ENCODE measurements at regions not wholly inside any gene's neighbourhood (a gene's known extent, or its start where the extent isn't known, plus 50 kb on each side); places are given as distances from the start of the nearest gene placed in this dataset.
"Not testable (repeated sequence)": the region's sequence is repeated elsewhere in the genome, so short reads cannot be mapped to it uniquely, and the experiment has no call there.

DNA sequence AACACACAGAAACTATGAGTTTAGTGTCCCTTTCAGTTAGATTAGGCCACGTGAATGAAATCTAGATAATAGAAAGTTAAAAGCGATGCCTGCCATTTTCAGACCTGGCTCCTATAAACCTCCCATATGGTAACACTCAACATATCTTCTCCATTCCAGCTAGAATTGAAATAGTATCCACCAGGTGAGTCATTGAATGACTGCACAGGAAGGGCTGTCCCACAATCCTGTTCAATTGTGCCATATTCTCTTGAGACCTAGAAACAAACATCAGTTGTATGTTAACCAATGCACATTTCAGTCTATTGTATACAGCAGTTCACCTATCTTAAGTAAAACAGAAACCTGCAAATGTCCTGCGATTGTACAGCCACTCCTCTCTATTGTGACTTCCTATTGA lies 659.3 kb upstream of the SLIT2 start:
- no peak overlapping the region for H3K4me3 ChIP-seq (ENCODE audit: low read length)
- no peaks in the 10 kb centered on the region for H3K36me3 ChIP-seq (ENCODE audit: control insufficient read depth, insufficient read depth, low read length, severe bottlenecking)
- H3K4me1 ChIP-seq (ENCODE audit: control insufficient read depth, insufficient read depth, low read length) = no peaks in the 10 kb centered on the region
- no peaks in the 10 kb centered on the region for H3K27me3 ChIP-seq (replicated peaks; ENCODE audit: control insufficient read depth, insufficient read depth, low read length)
- no peaks in the 10 kb centered on the region for H3K9me3 ChIP-seq (ENCODE audit: control insufficient read depth, low read length)
- DNase-seq (ENCODE audit: low read depth) = no peak
- no peak overlapping the region for H3K9ac ChIP-seq (ENCODE audit: low read length)

DNA sequence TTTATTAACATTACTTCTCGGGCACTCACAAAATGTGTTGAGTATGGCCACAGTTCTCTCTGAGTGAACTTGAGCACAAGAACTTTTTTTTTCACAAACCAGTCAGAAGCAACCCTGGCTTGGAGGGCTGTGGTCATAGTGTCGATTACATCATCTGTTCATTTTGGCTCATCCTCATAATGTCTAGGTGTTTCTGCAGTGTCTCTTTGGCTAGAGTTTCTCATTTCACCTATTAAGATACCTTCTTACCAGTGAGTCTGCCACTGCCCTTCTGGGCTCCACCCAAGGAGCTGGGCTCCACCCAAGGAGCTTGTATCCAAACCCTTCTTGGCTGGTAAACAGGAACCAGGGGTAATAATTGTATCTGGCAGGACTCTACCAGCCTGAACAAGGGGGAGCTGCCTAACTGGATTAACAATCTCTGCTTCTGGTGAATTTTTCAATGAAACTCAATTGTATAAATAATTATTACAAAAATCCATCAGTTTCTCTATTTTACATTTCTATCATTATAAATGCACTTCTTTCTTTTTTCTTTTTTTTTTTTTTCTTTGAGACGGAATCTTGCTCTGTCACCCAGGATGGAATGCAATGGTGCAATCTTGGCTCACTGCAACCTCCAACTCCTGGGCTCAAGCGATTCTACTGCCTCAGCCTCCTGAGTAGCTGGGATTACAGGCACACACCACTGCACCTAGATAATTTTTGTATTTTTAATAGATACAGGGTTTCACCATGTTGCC lies 667.7 kb upstream of the SLIT2 start:
- Histone ChIP-seq H3K4me1 (ENCODE audit: control insufficient read depth, insufficient read depth, low read length) (peaks cover 17% of the 10 kb centered on the region), H3K9me3 (ENCODE audit: control insufficient read depth, low read length) (no peaks in the 10 kb centered on the region), H3K27me3 (replicated peaks; ENCODE audit: control insufficient read depth, insufficient read depth, low read length) (no peaks in the 10 kb centered on the region), H3K9ac (ENCODE audit: low read length) (no peak overlapping the region), H3K4me3 (ENCODE audit: low read length) (no peak overlapping the region), H3K36me3 (ENCODE audit: control insufficient read depth, insufficient read depth, low read length, severe bottlenecking) (no peaks in the 10 kb centered on the region)
- no peak for DNase-seq (ENCODE audit: low read depth)

DNA sequence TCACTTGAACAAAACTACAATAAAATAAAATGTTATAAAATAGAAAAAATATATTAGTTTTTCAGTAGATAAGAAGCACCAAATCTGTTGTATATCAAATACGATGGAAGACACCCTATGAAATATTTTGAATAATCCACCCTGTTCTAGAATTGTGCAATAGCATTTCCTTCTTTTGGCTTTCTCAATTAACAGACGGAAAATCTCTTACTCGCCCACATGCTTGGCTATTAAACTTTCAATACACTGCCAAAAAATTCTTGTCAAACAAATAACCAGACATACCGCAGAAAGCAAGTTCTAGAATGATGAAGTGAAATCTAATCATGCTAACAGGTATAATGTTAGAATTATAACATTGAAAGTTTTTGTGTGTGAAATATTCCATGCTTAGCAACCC lies 671.6 kb upstream of the SLIT2 start:
- Histone ChIP-seq H3K9me3 (ENCODE audit: control insufficient read depth, low read length) (no peaks in the 10 kb centered on the region), H3K36me3 (ENCODE audit: control insufficient read depth, insufficient read depth, low read length, severe bottlenecking) (no peaks in the 10 kb centered on the region), H3K9ac (ENCODE audit: low read length) (no peak overlapping the region), H3K27me3 (replicated peaks; ENCODE audit: control insufficient read depth, insufficient read depth, low read length) (no peaks in the 10 kb centered on the region), H3K4me3 (ENCODE audit: low read length) (no peak overlapping the region), H3K4me1 (ENCODE audit: control insufficient read depth, insufficient read depth, low read length) (peaks cover 17% of the 10 kb centered on the region)
- DNase-seq (ENCODE audit: low read depth) = peak; percentile 56

GRCh38 chr4:19579608-19580007 lies 672.1 kb upstream of the SLIT2 start:
- no peak for DNase-seq (ENCODE audit: low read depth)
- H3K4me3 ChIP-seq (ENCODE audit: low read length) = no peak overlapping the region

DNA sequence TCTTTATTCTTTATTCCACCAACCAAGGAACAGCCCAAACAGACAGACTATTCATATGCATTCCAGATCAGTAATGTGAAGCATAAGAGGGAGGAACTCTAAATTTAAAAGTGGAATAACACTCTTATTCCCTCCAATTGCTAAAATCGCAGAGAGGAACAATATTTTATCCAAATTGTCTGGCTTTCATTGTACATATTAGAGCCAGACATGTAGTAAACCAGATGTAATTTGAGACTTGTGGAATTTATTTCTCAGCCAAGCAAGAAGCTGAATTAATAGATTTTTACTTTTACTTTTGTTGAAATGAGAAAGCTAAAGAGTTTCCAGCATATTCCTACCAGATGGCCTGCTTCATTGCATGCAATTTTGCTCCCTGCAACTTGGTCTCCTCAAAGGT lies 674.6 kb upstream of the SLIT2 start:
- Histone ChIP-seq H3K9ac (ENCODE audit: low read length) (no peak overlapping the region), H3K4me1 (ENCODE audit: control insufficient read depth, insufficient read depth, low read length) (peaks cover 11% of the 10 kb centered on the region), H3K27me3 (replicated peaks; ENCODE audit: control insufficient read depth, insufficient read depth, low read length) (no peaks in the 10 kb centered on the region), H3K9me3 (ENCODE audit: control insufficient read depth, low read length) (no peaks in the 10 kb centered on the region), H3K4me3 (ENCODE audit: low read length) (no peak overlapping the region), H3K36me3 (ENCODE audit: control insufficient read depth, insufficient read depth, low read length, severe bottlenecking) (no peaks in the 10 kb centered on the region)
- peak; percentile 51 for DNase-seq (ENCODE audit: low read depth)

More at GRCh38 chr4:19579608-19580007, 672.1 kb upstream of the SLIT2 start:
- H3K9ac ChIP-seq (ENCODE audit: low read length) = no peak overlapping the region
- no peaks in the 10 kb centered on the region for H3K9me3 ChIP-seq (ENCODE audit: control insufficient read depth, low read length)
- no peaks in the 10 kb centered on the region for H3K27me3 ChIP-seq (replicated peaks; ENCODE audit: control insufficient read depth, insufficient read depth, low read length)
- no peaks in the 10 kb centered on the region for H3K36me3 ChIP-seq (ENCODE audit: control insufficient read depth, insufficient read depth, low read length, severe bottlenecking)
- H3K4me1 ChIP-seq (ENCODE audit: control insufficient read depth, insufficient read depth, low read length) = peaks cover 17% of the 10 kb centered on the region

DNA sequence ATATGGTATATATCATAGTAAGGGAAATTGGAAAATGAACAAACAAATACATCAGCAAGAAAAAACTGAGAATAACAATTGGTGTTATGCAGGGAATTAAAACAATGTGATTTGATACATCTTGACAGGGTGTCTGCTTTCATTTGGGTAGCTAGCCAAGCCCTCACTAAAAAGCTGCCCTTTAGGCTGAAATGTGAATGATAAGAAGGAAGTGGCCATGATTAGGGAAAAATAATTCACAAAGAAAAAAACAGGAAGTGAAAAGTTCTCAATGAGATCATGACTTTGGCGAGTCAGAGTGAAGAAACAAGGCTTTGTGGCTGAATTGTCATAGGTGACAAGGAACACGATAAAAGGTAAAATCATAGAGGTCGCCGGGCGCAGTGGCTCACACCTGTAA lies 675.8 kb upstream of the SLIT2 start:
- Histone ChIP-seq H3K4me3 (ENCODE audit: low read length) (no peak overlapping the region), H3K9ac (ENCODE audit: low read length) (no peak overlapping the region), H3K36me3 (ENCODE audit: control insufficient read depth, insufficient read depth, low read length, severe bottlenecking) (no peaks in the 10 kb centered on the region), H3K27me3 (replicated peaks; ENCODE audit: control insufficient read depth, insufficient read depth, low read length) (no peaks in the 10 kb centered on the region), H3K9me3 (ENCODE audit: control insufficient read depth, low read length) (no peaks in the 10 kb centered on the region), H3K4me1 (ENCODE audit: control insufficient read depth, insufficient read depth, low read length) (peaks cover 11% of the 10 kb centered on the region)
- peak; percentile 19 for DNase-seq (ENCODE audit: low read depth)

DNA sequence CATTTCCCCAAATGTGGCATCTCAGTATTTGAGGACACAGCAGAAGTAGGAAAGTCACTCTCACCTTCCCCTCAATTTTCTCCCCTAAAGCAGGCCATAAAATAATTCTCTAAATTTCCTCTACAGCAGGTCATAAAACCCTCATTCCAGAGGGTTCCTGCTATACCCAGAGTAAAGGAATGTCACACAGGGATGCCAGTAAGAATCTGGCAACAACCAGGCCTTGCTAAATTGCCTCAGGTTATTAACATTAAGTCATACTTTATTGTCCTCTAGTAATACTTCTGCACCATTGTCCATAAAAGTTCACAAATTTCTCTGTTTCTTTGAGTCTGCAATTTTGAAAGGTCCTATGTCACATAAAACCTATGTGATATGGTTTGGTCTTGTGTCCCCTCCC lies 685.7 kb upstream of the SLIT2 start:
- Histone ChIP-seq H3K36me3 (ENCODE audit: control insufficient read depth, insufficient read depth, low read length, severe bottlenecking) (no peaks in the 10 kb centered on the region), H3K4me1 (ENCODE audit: control insufficient read depth, insufficient read depth, low read length) (no peaks in the 10 kb centered on the region), H3K27me3 (replicated peaks; ENCODE audit: control insufficient read depth, insufficient read depth, low read length) (no peaks in the 10 kb centered on the region), H3K9ac (ENCODE audit: low read length) (no peak overlapping the region), H3K4me3 (ENCODE audit: low read length) (no peak overlapping the region), H3K9me3 (ENCODE audit: control insufficient read depth, low read length) (no peaks in the 10 kb centered on the region)
- no peak for DNase-seq (ENCODE audit: low read depth)

DNA sequence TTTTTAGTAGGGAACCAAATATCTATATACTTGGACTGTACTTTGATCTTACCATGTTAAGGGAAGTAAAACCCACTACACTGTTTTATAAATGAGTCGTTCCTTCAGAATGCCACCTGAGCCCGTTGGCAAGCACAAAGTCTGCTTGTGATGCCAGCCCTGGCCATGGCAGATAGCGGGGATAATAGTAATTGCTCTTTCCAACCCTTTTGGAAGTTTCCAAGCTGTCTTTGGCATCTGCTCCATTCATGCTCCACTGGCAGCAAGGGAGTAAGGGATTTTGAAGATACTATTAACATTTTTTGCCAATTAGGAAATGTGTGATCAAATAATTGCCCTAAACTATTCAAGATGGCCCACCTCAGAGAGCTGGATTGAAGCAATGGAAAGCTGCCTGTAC lies 689.2 kb upstream of the SLIT2 start:
- Histone ChIP-seq H3K27me3 (replicated peaks; ENCODE audit: control insufficient read depth, insufficient read depth, low read length) (no peaks in the 10 kb centered on the region), H3K4me1 (ENCODE audit: control insufficient read depth, insufficient read depth, low read length) (no peaks in the 10 kb centered on the region), H3K36me3 (ENCODE audit: control insufficient read depth, insufficient read depth, low read length, severe bottlenecking) (no peaks in the 10 kb centered on the region), H3K4me3 (ENCODE audit: low read length) (no peak overlapping the region), H3K9me3 (ENCODE audit: control insufficient read depth, low read length) (no peaks in the 10 kb centered on the region), H3K9ac (ENCODE audit: low read length) (no peak overlapping the region)
- DNase-seq (ENCODE audit: low read depth) = no peak

DNA sequence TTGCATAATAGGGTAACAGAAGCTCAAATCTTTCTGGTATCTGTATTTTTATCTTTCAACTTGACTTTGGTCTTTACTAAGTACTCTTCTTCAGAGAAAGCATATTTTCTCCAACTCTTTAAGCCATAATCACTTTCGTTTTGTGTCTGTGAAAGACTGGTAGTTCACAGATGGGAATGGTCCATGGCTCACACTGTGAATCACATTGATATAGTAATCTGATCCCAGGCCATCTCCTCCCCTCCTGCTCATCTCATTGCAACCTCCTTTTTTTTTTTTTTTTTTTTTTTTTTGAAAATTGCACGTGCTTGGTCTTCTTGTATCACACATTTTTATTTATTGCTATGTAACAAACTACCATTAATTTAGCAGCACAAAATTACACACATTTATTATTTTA lies 694.5 kb upstream of the SLIT2 start:
- H3K9me3 ChIP-seq (ENCODE audit: control insufficient read depth, low read length) = no peaks in the 10 kb centered on the region
- H3K4me1 ChIP-seq (ENCODE audit: control insufficient read depth, insufficient read depth, low read length) = no peaks in the 10 kb centered on the region
- H3K36me3 ChIP-seq (ENCODE audit: control insufficient read depth, insufficient read depth, low read length, severe bottlenecking) = no peaks in the 10 kb centered on the region
- H3K9ac ChIP-seq (ENCODE audit: low read length) = no peak overlapping the region
- no peaks in the 10 kb centered on the region for H3K27me3 ChIP-seq (replicated peaks; ENCODE audit: control insufficient read depth, insufficient read depth, low read length)
- DNase-seq (ENCODE audit: low read depth) = no peak
- no peak overlapping the region for H3K4me3 ChIP-seq (ENCODE audit: low read length)

- H3K4me3 ChIP-seq (ENCODE audit: low read length) = not testable (repeated sequence)
These were observed 695.4 kb upstream of the SLIT2 start for GRCh38 chr4:19556276-19556675.

GRCh38 chr4:19547463-19547862 lies 704.2 kb upstream of the SLIT2 start:
- Histone ChIP-seq H3K4me3 (ENCODE audit: low read length) (no peak overlapping the region), H3K9me3 (ENCODE audit: control insufficient read depth, low read length) (no peaks in the 10 kb centered on the region), H3K27me3 (replicated peaks; ENCODE audit: control insufficient read depth, insufficient read depth, low read length) (no peaks in the 10 kb centered on the region), H3K36me3 (ENCODE audit: control insufficient read depth, insufficient read depth, low read length, severe bottlenecking) (no peaks in the 10 kb centered on the region), H3K4me1 (ENCODE audit: control insufficient read depth, insufficient read depth, low read length) (no peaks in the 10 kb centered on the region), H3K9ac (ENCODE audit: low read length) (no peak overlapping the region)
- DNase-seq (ENCODE audit: low read depth) = no peak

More at GRCh38 chr4:19556276-19556675, 695.4 kb upstream of the SLIT2 start:
- not testable (repeated sequence) for H3K4me1 ChIP-seq (ENCODE audit: control insufficient read depth, insufficient read depth, low read length); DNase-seq (ENCODE audit: low read depth); H3K36me3 ChIP-seq (ENCODE audit: control insufficient read depth, insufficient read depth, low read length, severe bottlenecking); H3K9me3 ChIP-seq (ENCODE audit: control insufficient read depth, low read length); H3K27me3 ChIP-seq (replicated peaks; ENCODE audit: control insufficient read depth, insufficient read depth, low read length); H3K9ac ChIP-seq (ENCODE audit: low read length)
